HG03159 (cell line): ENCODE measurements at regions not wholly inside any gene's neighbourhood (a gene's known extent, or its start where the extent isn't known, plus 50 kb on each side); places are given as distances from the start of the nearest gene placed in this dataset.

ENCODE experiments used
- ATAC-seq: cut with Tn5 transposase; IDR thresholded peaks from one replicate; pipeline ENCODE4 v1.9.1; 2021; ENCODE audit warnings: mild to moderate bottlenecking, moderate library complexity; ENCODE audit not compliant: unreplicated experiment

DNA sequence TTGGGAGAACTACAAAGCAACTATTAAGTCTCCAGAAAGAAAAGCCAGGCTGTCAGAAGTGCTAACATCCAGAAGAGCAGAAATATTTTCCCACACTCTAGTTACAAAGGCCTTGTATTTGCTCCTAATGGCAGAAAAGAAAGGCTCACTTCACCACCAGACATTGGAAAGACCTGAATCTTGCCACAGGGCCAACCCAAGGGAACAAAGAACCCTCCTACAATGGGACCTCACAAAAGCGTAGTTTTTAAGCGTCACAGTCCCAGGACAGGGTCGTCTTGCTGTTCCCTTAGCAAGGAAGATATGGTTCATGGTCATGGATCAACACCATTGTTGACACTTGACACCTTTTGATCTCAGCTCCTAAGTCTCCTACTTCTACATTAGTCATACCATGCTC is 119.1 kb downstream of the RPS29 start:
- ATAC-seq, result no peak

GRCh38 chr14:49464885-49465284 is 121.3 kb downstream of the RPS29 start:
- ATAC-seq, result no peak

DNA sequence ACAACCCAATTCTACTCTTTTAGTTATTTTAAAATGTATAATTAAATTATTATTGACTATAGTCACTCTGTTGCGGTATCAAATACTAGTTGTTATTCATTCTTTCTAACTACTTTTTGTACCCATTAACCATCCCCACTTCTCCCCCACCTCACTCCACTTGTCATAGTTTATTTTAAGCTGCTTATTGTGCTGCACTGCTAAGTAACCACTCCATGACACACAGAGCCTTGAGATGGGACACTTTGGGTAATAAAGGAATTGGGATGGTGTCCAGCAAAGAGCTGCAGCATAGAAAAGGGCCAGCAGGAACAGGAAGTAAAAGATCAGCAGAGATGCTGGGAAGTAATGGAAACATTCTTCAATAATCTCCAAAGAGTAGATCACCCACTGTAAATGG is 123.0 kb downstream of the RPS29 start:
- ATAC-seq, result no peak

DNA sequence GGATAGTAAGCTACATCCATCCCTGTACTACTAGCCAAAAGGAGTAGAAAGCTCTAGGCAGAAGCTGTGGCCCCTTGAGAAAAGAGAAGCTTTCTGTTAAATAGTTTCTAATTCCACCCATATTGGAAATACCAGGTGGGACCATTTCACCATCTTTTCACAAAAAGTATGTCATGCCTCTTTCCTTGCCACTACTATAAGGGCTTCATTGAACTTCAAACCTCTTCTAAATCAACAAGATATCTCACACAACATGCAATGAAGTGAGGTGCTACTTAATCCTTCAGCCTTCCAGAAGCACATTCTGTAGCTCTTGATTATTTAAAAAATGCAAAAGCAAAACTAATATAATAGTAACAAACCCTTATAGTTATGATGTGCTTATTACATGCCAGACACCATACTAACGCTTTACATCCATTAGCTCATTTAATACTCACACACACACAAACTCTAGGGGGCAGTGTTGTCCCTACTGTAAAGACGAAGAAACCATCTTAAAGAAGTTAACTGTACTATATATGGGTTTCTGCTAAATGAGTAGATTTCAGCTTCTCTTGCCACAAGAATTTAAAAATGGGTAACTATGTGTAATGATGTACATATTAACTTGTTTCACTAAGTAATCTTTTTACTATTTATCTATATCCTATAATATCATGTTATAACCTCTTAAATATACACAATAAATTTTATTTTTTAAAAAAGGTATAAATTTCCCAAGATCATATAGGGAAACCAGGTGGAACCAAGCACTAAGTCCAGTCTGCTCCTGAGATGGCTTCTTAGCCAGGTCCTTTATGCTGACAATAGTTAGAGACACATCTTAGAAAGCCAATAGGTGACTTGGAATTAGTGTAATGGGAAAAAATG is 124.4 kb downstream of the RPS29 start:
- peak; percentile 95 for ATAC-seq

DNA sequence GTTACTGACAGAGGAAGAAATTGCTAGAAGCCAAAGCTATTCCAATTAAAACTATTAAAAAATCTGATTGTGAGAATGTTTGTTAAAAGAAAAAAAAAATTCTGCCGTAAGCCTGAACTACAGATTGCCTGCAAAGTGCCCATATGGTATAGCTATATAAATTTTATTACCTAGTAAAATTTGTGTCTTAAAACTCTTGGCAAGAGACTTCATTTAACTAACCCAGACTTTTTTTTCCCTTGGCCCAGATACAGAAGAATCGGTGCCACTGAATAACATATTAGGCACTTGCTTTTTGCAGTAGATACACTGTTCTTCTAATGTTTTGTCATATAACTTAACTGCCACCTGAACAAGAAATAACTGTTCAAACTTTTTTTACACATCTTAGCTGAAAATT is 125.5 kb downstream of the RPS29 start:
- no peak for ATAC-seq

GRCh38 chr14:49456589-49456988 is 129.6 kb downstream of the RPS29 start:
- no peak for ATAC-seq

DNA sequence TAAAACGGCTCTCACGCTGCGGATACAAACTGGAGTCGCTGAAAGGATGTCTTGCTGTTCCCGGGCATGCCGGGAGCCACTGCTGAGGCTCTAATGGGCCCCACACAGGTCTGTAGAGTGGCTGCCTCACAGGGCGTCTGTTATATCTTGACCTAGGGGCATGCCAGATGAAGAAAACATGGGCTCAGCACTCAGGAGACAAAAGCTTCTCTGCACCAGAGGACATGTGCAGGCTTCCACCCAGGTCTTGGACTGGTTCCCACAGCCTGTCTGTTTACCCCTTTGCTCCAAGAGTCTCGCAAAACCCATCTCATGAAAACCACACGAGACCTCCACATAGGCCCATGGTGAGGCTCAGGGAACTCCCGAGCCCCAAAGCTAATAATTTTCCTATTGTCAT is 134.2 kb downstream of the RPS29 start:
- no peak for ATAC-seq

GRCh38 chr14:49449749-49450148 is 136.4 kb downstream of the RPS29 start:
- ATAC-seq, result no peak

DNA sequence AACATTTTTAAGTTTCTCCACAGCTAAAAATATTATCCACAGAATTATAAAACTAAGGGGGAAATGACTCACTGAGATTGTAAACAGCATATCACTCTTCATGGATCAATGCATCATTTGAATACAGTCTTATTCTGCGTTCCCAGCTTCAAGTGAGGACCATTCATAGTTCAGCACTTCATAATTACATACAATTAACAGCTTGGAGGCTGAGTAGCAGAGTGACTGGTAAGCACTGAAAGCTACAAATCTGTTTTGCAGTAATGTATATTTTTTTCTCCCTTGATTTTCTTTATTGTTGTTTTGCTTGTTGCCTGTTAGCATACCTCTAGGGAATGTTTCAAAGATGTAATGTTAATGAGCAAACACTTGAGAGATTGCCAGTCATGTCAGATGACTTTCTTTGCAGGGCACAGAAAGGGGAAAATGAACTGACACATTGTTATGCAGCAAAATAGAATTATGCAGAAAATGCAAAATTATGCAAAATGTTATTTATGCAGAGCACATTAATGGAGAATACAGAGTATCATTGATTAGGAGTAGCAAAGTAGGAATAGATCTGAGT is 138.6 kb downstream of the RPS29 start:
- no peak for ATAC-seq

DNA sequence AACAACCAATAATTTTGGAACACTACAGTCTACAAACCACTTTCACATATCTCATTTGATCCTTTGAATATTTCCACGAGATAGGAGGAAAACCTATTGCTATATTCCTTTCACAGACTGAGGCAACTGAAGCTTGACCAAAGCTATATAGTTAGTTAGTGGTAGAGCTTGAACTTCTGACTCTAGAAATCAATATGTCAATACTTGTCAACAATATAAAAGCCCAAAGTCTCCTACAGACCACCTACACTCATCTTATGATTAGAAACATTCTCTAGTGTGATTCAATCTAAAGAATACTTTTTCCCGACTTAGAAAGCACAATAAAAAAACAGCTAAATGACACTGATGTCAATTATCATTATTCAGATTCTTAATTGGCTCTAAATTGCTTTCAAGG is 139.4 kb downstream of the RPS29 start:
- ATAC-seq, result no peak

DNA sequence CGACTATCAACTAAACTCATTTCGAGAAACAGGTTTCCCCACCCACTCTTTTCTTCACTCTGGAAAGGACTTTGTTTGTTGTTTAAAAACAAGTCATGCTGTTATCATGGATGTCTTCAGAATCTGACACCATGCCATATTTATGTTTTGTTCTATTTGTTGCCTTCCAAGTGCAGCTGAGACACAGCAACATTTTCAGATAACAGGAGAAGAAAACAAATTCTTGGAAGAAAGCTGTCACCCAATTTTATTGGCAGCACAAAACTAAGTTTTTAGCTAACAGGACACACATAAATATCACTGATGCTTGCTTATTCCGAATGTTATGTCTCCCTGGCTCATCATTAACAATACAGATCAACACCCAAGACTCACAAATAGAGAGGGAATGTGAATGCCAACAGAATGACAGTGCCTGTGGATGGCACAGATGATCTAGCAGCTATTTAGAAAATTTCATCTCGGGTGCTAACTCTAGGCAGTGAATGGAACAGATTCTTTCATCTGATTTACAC is 147.9 kb downstream of the RPS29 start:
- no peak for ATAC-seq

GRCh38 chr14:49428076-49428475 is 158.1 kb downstream of the RPS29 start:
- ATAC-seq, result no peak

DNA sequence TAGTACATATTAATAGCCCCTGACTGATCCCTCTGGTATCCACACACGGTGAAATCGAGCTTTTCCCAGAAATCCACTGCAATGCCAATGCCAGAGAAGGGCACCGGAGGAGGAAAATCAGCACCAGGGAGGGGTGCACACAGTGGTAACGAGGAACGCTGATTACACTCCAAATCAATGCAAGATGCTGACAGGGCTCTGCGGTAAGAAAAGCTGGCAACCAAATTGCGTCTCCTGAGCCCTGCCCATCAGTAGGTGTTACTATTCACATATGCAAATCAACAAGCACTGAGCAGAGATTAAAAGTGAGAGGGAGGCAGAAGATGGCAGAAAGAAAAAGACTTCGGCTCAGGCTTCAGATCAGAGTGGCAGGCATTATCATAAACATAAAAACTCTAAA is 159.1 kb downstream of the RPS29 start:
- no peak for ATAC-seq

- no peak for ATAC-seq
These were observed 160.3 kb downstream of the RPS29 start for GRCh38 chr14:49425921-49426320.

DNA sequence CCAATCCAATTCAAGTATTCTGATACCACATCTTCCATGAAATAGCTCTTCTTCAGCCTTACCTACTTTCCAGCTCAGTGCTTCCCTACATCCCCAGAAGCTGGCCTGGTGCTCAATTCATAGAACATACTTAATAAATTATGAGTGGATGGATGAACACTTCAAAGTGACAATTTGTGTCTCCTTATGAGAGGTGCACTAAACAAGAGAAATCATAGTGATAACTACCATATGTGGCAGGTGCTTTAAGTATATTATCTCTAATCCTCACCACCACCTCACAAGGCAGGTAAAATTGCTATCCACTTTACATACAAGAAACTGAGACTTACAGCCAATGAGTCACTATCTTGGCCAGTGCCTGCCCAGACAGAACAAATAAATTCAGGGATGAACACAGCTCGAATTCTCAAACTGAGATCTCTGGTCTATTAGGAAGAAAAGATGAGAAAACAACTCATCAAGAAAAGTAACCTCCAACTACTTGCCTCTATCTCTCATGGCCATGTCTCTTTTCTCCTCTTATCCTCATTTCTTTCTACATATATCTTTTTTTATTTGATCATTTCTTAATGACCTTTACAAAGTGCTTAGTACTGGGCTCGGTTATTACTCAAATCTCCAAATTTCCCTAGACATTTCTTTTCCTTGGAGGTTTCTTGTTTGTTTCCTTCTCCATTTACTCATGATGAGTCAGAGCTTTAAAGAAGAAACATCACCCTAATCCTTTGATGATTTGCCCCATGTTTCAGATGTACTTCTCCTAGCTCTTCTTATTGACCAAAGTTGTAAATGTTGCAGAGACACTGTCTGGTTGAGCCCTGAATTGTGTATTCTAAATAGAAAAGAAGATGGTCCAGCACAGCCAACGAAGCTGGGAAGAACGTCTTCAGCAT is 161.5 kb downstream of the RPS29 start:
- ATAC-seq, result no peak

DNA sequence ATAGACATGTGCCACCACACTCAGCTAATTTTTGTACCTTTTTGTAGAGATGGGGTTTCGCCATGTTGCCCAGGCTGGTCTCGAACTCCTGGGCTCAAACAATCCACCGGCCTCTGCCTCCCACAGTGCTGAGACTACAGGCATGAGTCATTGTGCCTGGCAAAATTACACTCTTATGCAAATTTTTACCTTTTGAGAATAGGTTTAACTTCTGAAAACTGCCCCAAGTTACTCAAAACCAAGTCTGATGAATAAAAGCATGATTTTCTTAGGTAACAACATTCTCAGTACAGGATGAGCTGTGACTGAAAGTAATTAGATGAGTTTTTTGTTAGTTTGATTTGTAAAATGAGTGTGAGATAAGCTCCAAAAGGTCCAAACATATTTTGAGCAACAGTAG is 166.0 kb downstream of the RPS29 start:
- ATAC-seq, result peak; percentile 60

- no peak for ATAC-seq
These were observed 167.4 kb downstream of the RPS29 start for GRCh38 chr14:49418789-49419188.

GRCh38 chr14:49417790-49418189 is 168.4 kb downstream of the RPS29 start:
- ATAC-seq, result no peak

GRCh38 chr14:49408187-49408933 is 177.8 kb downstream of the RPS29 start:
- ATAC-seq, result no peak

DNA sequence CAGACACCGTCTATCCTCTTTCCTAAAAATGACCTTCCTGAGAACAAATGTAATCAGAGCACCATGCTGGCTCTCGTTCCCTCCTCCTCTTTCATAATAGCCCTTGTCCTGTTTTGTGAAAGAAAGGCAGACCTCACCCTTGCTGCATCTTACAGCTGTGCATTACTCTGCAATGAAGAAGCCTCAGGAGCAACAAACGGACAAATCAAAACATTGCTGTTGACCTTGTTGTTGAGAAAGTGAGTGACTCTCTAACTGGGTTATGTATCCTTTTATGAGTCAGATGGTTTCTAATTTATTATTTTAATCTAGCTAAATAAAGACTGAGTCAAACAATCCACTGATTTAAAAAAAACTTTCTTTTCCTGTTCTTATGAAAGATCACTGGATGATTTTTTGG is 180.9 kb downstream of the RPS29 start:
- ATAC-seq, result no peak

- ATAC-seq, result no peak
These were observed 184.8 kb downstream of the RPS29 start for GRCh38 chr14:49401373-49401772.
